NCI-H1417 (cell line): ENCODE measurements at regions not wholly inside any gene's neighbourhood (a gene's known extent, or its start where the extent isn't known, plus 50 kb on each side); places are given as distances from the start of the nearest gene placed in this dataset.

Source experiments
- DNase-seq, 3 experiments: peaks; one replicate each; lab custom pipeline; 2025; lab: John Stamatoyannopoulos, UW

DNA sequence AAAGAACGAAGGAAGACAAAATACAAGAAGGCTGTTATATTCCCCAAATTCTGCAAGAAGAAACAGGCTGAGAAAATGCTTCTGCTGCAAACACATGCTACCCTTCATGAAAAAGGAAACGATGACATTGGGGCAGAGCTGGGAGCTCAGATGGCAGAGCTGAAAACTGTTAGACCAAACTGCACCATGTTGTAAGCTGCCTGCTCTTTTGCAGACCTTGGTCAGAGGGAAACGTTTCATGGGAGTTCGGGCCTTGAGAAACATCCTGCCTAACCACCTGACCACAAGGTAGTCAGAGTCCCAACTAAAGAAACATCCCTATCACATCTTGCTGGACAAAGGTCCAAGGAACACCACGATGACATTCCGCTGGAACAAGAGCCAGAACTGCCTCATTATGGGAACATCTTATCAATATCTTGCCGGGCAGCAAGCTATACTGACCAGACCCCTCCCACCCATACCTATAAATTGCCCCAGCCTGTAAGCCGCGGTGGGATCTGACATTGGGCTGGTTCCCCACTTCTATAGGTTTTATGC is 110.7 kb upstream of the CTSC start:
- no peak for DNase-seq

DNA sequence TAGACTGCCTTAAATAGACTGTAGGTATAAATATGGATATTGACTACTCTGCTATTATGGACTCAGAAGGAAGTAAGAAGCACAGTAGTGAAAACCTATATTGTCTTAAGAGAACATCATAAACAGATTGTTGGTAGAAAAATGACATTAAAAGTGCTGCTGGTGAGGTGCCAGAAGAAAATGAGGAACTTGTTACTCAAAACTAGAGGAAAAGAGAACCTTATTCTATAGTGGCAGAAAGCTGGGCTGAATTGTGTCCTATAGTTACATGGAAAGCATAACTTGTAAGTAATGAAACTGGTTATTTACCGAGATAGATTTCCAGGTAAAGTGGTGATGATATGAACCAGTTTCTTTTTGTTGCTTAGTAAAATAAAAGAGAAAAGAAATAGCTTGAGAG is 109.7 kb upstream of the CTSC start:
- no peak for DNase-seq

DNA sequence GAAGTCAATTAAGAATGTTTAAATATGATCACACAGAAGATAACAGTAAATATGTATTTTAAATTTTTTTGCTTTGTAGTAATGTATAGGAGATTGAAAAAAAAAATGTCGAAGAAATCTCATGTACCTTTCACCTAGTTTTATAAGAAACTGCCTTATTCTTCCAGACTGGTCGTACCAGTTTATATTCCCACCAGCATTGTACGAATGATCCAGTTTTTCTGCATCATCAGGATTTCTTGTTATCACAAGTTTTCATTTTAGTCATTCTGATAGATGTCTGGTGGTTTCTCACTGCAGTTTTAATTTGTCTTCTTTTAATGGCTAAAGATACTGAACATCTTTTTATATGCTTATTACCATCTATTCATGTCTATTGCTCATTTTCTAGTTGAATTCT is 101.8 kb upstream of the CTSC start:
- no peak for DNase-seq

DNA sequence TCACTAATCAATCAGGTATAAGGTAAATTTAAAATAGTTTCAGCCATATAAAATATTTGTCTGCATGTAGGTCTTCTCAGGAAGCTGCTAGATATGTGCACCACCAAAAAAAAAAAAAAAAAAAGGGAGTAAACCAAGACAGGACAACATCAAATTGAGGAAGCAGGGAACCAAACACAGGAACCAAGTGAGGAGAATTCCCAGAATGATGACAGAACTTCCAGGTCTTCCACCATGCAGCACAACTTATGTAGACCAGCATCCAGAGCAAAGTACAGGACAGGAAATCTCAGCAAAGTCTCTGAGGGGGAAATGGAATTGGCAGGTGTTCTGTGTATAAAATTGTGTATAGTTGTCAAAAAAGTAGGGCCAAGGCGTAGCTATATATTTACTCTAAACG is 101.2 kb upstream of the CTSC start:
- no peak for DNase-seq

DNA sequence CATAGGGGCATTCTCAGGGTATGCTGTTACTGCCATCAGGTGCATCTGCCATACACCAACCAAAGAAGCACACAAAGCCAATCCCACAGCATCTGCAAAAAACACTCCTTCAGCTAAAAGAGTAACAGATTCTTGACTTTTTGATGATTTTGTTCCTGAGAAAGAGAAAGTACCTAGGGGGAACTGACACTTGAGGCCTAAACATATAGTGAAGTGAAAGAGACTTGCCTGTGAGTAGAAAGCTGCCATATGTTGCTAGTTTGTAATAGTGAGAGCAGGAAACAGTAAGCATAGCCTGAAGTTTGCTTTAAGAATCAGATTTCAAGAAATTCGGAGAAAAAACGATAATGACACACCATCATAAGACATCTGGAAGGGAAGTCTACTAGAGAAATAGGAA is 97.9 kb upstream of the CTSC start:
- no peak for DNase-seq

DNA sequence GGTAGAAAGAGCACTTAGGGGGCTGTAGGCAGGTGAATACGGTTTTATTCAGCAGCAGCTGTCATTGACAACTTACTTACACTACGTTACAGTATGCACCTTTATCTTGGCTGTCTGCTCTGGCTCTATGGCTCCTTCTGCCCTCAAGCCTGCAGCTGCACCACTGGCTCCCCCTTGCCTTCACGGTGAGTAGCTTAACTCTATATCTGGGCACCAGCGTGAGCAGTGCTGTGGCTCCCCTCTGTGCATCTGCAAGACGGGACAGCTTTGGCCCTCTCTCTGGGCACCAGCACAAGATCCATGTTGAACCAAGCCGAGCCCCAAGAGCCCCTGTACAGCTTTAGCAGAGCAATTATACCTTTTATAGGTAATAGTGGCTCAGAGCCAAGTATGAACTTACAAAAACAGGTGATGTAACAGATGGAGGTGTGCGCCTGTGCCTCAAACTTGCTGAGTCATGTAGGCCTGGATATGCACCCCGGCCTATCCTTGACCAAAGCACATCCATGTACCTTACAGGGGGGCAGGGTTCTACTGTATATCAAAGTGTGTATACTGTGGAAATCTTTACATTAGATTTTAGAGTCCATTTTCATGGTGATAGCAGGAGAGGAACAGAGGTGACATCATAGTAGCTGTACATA is 96.9 kb upstream of the CTSC start:
- DNase-seq: no peak

DNA sequence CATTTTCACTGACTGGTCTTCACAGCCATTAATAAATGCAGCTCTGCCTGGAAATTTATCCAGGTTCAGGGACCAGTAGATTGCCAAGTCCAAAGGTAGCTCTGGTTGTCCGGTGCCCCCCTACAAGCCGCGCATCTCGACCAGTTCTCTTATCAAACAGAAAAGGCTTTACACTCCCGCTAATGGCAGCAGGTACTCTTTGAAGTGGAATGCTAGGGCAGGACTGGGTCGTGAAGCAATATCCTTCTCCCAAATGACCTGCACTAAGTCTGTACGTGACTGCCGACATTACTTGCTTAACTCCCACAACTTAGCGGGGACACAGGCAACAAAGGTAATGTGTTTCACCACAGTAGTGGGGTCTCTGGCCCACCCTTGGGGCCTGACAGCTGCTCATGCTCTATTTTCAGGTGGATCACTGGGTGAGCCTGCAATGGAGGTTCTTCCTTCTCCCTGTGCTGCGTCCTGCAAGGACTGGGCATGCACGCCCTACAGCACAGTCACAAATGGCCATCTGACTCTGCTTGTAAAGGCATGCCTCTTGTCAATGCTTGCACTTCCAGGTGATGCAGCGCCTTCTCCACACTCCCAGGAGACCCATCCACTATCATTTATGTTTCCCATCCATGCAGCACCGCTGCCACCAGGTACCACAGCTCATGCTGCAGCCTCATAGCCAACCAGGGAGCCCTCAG is 96.1 kb upstream of the CTSC start:
- no peak for DNase-seq

DNA sequence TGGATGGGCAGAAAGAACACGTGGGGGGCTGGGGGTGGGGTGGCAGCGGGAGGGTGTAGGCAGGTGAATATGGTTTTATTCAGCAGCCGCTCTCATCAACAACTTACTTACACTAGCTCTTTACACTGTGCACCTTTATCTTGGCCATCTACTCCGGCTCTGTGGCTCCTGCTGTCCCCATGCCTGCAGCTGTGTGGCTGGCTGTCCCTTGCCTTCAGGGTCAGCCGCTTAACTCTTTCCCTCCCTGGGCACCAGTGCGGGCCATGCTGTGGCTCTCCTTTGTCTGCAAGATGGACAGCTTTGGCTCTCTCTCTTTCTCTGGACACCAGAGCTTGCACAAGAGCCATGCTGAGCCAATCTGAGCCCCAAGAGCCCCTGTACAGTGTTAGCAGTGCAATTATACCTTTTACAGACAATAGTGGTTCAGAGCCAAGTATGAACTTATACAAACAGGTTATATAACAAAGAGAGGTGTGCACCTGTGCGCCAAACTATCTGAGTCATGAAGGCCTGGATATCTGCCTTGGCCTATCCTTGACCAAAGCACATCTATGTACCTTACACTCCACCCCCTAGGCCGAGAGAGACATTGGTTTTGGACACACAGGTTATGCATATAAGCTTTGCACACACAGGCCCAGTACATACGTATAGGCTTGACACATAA is 94.3 kb upstream of the CTSC start:
- peak in 2 of 3 experiments; percentile 42 to 60 for DNase-seq

DNA sequence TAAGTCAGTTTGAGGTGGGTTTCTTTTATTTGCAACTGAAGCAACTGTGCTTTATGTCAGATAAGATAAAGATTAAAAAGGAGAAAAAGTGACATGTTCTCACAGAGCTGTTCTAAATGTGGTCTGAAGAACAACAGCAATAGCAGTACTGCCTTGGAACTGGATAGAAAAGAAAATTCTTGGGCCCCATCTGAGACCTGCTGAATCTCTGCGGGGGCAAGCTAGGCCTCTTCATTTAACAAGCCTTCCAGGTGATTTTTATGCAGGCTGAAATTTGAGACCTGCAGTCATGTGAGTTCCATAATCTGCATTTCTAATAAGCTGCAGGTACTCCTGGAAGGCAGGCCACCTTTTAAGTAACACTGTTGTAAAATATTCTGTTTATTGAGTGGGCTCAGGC is 91.4 kb upstream of the CTSC start:
- peak in 1 of 3 experiments; percentile 28 for DNase-seq

DNA sequence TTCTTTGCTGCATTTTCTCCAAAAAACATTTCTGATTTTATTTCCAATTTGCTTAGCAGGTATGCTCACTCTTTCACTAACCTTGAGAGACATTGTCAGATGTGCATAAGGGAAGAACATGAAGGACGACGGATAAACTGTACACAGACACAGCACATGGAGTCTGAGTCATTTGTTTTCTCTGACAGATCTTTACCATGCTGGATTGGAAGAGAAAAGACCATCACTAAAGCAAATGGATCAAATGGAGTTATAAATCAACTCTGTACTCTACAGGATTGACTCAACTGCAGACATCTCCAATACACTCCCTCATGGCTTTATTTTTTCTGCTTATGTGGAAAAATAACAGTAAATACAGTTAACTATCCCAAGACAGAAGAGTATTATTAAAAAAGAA is 90.2 kb upstream of the CTSC start:
- no peak for DNase-seq

DNA sequence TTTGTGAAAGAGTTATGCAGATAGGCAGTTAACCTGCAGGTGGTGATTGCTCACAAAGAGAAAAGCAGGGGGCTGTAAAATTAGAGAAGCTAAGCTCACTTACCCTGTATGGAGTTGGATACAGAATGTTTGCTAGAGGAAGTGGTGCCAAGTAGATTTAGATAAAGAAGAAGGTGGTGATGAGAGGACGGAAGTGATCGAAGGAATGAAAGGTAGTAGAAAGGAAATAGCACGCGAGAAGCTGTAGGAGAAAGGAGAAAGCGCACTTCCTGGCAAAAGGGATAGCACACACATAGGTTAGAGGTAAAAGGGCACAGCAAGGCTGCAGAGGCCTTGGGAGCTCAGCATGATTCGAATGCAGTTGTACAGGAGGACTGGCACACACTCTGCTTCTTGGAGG is 87.3 kb upstream of the CTSC start:
- no peak for DNase-seq

DNA sequence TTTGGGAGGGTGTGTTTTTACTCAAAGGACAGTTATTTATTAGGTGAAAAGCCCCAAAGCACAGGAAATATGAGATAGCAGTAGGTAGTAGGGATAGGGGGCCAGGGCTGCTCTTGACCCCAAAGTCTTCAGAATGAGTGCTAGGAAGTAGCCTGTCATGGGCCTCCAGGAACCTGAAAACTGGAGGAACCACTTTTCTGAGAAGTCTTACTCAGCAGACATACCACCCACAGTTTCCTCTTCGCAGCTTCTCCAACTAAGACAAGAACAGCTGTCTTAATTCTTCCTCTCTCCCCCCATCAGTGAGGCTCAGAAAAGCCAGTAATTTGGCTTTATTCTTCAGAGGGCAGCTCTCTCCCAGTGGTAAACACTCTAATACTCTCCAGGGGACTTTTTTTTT is 84.0 kb upstream of the CTSC start:
- DNase-seq: no peak

DNA sequence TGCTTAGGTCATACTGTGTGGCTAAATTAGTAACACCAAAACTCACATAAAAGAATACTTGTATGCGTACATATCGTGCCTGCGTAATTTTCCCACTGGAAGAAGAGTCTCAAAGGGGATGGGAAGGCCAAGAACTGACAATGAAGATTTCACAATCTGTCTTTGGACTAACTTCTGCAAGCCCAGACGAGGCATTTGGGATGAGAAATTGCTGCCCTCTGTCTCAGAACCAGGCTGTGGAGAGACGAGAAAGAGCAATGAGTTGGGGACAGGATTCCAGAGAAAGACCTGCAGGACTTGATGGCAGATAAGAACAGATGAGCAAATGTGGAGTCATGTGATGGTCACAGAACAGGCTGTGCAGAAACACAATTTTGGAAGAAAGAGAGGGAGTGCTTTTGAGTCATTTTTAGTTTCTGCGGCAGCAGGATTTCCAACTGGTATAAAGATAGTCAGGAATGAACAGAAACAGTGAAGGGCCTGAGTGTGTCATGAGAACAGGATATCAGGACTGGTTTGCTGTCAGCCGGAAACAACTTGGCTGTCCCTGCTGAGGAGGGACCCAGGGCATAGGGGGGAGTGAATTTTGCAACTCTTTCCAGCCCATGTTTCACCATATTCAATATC is 82.7 kb upstream of the CTSC start:
- DNase-seq: no peak

DNA sequence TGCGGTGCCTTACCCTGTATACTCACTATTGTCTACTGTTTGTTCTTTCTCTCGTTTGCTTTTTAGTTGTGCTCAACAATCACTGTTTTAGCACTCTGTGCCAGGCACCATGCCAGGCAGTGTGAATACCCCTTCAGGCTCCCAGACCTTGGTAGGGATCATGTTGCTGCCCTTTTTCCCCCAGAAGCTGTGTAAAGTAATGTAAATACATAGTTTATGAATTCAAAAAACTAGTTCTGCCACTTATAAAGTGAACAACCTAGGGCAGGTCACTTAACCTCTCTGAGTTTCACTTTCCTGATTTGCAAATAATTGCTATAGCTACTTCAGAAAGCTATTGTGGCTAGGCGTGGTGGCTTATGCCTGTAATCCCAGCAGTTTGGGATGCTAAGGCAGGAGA is 81.0 kb upstream of the CTSC start:
- peak in 2 of 3 experiments; percentile 39 to 51 for DNase-seq

DNA sequence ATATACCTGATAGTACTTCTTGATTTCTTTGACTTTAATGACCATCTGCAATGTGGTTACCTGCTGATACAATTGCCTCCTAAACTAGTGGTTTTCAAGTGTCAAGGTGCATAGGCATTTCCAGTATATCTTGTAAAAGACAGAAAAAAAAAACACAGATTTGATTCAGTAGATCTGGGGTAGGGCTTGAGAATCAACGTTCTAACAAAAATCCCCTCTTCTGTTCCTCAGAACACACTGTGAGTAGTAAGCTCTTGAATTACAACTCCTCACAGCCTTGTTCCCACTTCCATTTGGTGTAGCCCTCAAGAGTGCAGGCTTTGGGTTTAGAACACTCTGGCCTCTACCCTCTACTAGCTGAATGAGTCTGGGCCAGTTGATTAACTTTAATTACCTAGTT is 78.0 kb upstream of the CTSC start:
- DNase-seq: no peak

DNA sequence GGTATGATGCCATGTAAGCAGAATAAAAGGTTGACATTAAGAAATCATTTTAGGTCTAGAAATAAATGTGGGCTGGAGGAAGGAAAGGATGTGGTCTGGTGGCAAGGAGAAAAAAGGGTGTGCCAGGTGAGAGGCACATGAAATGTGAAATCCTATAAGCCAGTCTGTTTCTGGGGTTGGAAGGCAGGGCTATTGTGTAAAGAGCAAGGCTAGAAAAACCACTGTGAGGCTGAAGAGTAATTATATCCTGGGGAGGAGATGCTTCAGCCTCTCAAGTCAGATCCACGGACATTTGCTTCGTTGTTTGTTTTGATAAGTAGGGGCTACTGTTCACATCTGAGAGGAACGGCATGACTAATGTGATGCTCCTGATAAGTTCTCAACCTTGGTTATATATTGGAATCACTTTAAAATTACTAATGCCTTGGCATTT is 77.5 kb upstream of the CTSC start:
- DNase-seq: peak; percentile 30 to 76 (median 62)

DNA sequence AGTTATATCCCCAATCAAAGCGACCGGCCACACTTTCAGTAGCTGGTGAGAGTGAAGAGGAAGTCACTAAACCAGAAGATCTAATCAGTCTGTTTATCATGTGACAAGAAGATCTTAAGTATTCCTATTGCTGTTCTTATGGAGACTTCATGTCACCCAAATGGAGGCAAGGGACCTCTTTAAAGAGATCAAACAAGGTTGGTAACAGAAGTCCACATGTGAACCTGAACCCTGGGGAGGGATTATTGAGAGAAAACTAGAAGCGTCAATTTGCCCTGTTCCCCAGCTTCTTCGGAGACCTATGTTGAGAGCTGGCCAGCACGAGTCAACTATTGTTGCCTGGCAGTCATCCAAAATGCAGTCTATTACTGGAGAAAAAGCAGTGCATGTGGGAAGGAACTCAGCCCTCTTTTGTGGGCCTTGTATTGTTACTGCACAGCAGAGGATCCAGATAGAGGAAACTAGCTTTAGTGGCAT is 76.9 kb upstream of the CTSC start:
- DNase-seq: peak; percentile 43 to 74 (median 53)

DNA sequence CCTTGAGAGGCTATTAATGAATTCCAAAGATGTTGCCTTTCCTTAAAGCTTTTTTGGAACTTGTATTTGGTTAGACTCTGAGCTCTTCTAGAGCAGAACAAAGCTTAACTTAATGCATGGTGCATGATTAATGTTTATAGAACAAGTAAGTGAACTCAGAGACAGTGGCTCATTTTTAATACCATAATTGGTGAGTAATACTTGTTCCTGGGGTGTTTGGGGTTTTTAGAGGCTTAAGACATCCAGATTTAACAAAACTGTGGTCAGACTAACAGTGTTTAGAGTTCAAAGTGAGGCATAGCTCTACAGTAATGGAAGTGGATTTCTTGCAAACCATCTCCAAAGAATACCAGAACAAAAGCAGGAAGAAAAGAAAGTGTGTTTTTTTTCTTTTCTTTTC is 73.7 kb upstream of the CTSC start:
- no peak for DNase-seq

DNA sequence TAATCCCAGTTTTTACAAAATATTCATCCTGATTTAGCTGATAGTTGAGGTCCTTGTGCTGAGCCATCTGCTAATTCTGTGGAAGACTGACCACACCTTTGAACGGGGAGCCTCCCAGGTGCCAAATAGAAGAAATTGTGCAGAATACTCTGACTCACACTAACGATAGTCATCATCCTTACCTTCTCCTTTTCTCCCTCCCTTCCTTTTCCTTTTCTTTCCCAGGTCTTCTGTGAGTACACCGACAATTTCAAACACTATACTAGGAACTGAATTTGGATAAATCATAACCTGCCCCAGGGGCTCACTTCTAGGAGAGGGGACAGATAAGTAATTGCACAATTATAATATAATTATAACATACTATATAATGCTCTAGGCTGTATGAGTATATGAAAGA is 73.1 kb upstream of the CTSC start:
- DNase-seq: peak in 1 of 3 experiments; percentile 20

DNA sequence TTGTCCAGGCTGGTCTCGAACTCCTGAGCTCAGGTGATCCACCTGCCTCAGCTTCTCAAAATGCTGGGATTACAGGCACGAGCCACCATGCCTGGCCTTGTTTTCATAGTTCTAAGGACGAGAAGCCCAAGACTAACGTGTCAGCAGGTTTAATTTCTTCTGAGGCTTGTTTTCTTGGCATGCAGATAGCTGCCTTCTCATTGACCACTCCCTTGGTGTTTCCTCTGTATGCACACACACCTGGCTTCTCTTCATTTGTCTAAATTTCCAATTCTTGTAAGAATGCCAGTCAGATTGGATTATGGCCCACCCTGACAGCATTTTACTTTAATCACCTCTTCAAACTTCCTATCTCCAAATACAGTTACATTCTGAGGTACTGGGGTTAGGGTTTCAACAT is 72.5 kb upstream of the CTSC start:
- DNase-seq: no peak

DNA sequence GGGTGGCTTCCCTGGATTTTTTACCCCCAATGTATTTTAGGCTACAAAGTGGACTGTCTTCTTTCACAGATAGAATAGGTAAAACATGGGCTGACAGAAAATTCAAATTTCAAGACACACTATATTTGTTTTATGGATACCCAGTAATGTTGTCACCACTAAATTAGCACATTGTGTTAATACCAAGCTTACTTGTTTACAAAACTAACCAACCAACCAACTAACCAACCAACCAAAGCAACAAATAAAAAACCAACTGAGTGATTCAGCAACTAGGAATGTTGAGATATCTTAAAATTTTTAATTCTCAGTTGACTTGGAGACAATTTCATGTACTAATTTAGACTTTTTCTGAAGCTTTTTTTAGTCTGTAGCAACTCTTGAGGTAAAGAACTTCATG is 69.3 kb upstream of the CTSC start:
- no peak for DNase-seq

DNA sequence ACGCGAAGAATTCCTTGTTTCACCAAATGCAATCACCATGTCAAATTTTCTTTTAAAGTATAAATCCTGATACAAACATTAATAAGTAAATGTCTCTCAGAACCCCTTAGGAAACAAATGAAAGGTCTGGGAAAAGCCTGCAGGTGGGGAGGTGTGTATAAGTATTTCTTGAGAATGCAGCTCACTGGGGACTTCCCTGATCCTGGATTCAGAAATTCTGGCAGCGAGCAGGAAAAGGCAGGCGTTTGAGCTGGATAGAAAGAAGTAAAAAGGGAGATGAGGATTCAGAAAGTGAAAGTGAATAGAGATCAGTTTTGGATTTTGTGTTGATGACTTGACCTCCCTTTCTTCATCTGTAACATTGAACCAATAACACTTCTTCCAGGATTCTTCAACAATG is 68.3 kb upstream of the CTSC start:
- no peak for DNase-seq
